Ascending aorta (tissue), 2 donors: ENCODE measurements at regions not wholly inside any gene's neighbourhood (a gene's known extent, or its start where the extent isn't known, plus 50 kb on each side); places are given as distances from the start of the nearest gene placed in this dataset.

Experiments
- DNase-seq, 2 donors: peaks; one replicate each; pipeline ENCODE4 v3.0.0-alpha.2; 2019; ENCODE audit warnings: low spot score in 2 of 2
- H3K27ac ChIP-seq, 2 donors: fragments of 200-600 bp; sonication (generic); one replicate each; pipeline ENCODE4 v1.5.1; 2016 to 2017; ENCODE audit warnings: mild to moderate bottlenecking in 1 of 2
- H3K27me3 ChIP-seq: fragments of 200-600 bp; sonication (generic); one replicate; pipeline ENCODE4 v1.5.1; 2017
- H3K36me3 ChIP-seq, 2 donors: fragments of 200-600 bp; sonication (generic); one replicate each; pipeline ENCODE4 v1.5.1; 2016
- H3K4me1 ChIP-seq, 2 donors: fragments of 200-600 bp; sonication (generic); one replicate each; pipeline ENCODE4 v1.5.1; 2016 to 2017; ENCODE audit warnings: mild to moderate bottlenecking in 1 of 2
- H3K4me3 ChIP-seq, 2 donors: fragments of 200-600 bp; sonication (generic); one replicate each; pipeline ENCODE4 v1.5.1; 2016 to 2017; ENCODE audit warnings: mild to moderate bottlenecking in 1 of 2
- H3K9me3 ChIP-seq, 2 donors: fragments of 200-600 bp; sonication (generic); one replicate each; pipeline ENCODE4 v1.5.1; 2016
- CTCF ChIP-seq, 3 experiments: fragments of 200-600 bp in 2 of 3; fragments of 450-650 bp in 1 of 3; sonication (generic) in 2 of 3; IDR thresholded peaks; one replicate each; pipeline ENCODE4 v1.5.1; 2016 to 2019; ENCODE audit warnings: antibody characterized with exemption in 3 of 3, mild to moderate bottlenecking in 1 of 3, moderate library complexity in 1 of 3
- intact Hi-C: fragments of 100-400 bp; cut with DNase I; formaldehyde crosslinking; loops from one replicate; pipeline ENCODE4 v1.15.1; 2023

GRCh38 chr14:29042551-29042950 lies 276.0 kb downstream of the FOXG1 start:
- Histone ChIP-seq H3K27ac (no peak overlapping the region), H3K36me3 (no peaks in the 10 kb centered on the region), H3K9me3 (no peaks in the 10 kb centered on the region), H3K27me3 (no peaks in the 10 kb centered on the region), H3K4me1 (no peaks in the 10 kb centered on the region), H3K4me3 (no peak overlapping the region)
- DNase-seq, result no peak
- intact Hi-C loops, result no loop called here
- no peak for TF ChIP-seq CTCF (IDR thresholded peaks at IDR 0.05)

GRCh38 chr14:29043737-29044136 lies 277.1 kb downstream of the FOXG1 start:
- TF ChIP-seq CTCF (IDR thresholded peaks at IDR 0.05), result no peak
- Histone ChIP-seq H3K4me3 (no peak overlapping the region), H3K4me1 (no peaks in the 10 kb centered on the region), H3K9me3 (no peaks in the 10 kb centered on the region), H3K27ac (no peak overlapping the region), H3K27me3 (no peaks in the 10 kb centered on the region), H3K36me3 (no peaks in the 10 kb centered on the region)
- intact Hi-C loops, result no loop called here
- DNase-seq, result no peak

GRCh38 chr14:29045237-29045636 lies 278.6 kb downstream of the FOXG1 start:
- intact Hi-C loops, result no loop called here
- Histone ChIP-seq H3K9me3 (no peaks in the 10 kb centered on the region), H3K36me3 (no peaks in the 10 kb centered on the region), H3K27me3 (no peaks in the 10 kb centered on the region), H3K4me1 (no peaks in the 10 kb centered on the region), H3K27ac (no peak overlapping the region), H3K4me3 (no peak overlapping the region)
- no peak for DNase-seq
- no peak for TF ChIP-seq CTCF (IDR thresholded peaks at IDR 0.05)

GRCh38 chr14:29054119-29054518 lies 287.5 kb downstream of the FOXG1 start:
- Histone ChIP-seq H3K9me3 (peaks cover 0 to 4% of the 10 kb centered on the region in 2 donors), H3K36me3 (no peaks in the 10 kb centered on the region), H3K27me3 (no peaks in the 10 kb centered on the region), H3K4me1 (no peaks in the 10 kb centered on the region), H3K27ac (no peak overlapping the region), H3K4me3 (no peak overlapping the region)
- TF ChIP-seq CTCF (IDR thresholded peaks at IDR 0.05), result no peak
- intact Hi-C loops, result no loop called here
- no peak for DNase-seq

GRCh38 chr14:29056041-29056566 lies 289.5 kb downstream of the FOXG1 start:
- no peak for TF ChIP-seq CTCF (IDR thresholded peaks at IDR 0.05)
- intact Hi-C loops, result no loop called here
- Histone ChIP-seq H3K27me3 (no peaks in the 10 kb centered on the region), H3K27ac (no peak overlapping the region), H3K4me3 (no peak overlapping the region), H3K9me3 (no peaks in the 10 kb centered on the region), H3K36me3 (no peaks in the 10 kb centered on the region), H3K4me1 (no peaks in the 10 kb centered on the region)
- no peak for DNase-seq

- no peak overlapping the region for H3K27ac ChIP-seq
- DNase-seq, result no peak
- no peaks in the 10 kb centered on the region for H3K9me3 ChIP-seq
- no peak overlapping the region for H3K4me3 ChIP-seq
- no peak for TF ChIP-seq CTCF (IDR thresholded peaks at IDR 0.05)
- no peaks in the 10 kb centered on the region for H3K27me3 ChIP-seq
- intact Hi-C loops, result no loop called here
- H3K36me3 ChIP-seq, result no peaks in the 10 kb centered on the region
- H3K4me1 ChIP-seq, result no peaks in the 10 kb centered on the region
These were observed 295.1 kb downstream of the FOXG1 start for GRCh38 chr14:29061702-29062101.
